ENCODE measurements at regions not wholly inside any gene's neighbourhood (a gene's known extent, or its start where the extent isn't known, plus 50 kb on each side); places are given as distances from the start of the nearest gene placed in this dataset.

DNA sequence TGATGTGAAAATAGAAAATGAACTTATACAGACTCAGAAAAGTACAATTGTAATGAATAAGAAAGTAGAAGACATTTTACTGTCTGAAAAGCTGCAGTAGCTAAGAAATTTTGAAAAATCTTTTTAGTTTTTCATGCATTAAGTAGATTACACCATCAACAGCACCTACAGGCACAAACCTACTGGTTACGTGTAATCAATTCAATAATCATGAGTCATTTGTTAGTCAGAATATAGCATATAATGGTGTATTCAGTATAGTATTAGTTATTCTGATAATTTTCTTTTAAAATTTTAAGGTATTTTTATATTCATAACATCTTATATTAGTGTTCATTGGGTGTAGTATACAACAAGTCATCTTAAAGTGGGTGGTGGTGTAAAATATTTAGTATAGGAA is 550.5 kb upstream of the GBE1 start:
- CTCF ChIA-PET, result no interaction called here
- DNase-seq (ENCODE audit: extremely low spot score), result no peak
- POLR2A ChIA-PET, result no interaction called here
- TF ChIP-seq, protein P1, sequence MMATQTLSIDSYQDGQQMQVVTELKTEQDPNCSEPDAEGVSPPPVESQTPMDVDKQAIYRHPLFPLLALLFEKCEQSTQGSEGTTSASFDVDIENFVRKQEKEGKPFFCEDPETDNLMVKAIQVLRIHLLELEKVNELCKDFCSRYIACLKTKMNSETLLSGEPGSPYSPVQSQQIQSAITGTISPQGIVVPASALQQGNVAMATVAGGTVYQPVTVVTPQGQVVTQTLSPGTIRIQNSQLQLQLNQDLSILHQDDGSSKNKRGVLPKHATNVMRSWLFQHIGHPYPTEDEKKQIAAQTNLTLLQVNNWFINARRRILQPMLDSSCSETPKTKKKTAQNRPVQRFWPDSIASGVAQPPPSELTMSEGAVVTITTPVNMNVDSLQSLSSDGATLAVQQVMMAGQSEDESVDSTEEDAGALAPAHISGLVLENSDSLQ (IDR thresholded peaks at IDR 0.05), result no peak
- TF ChIP-seq FOXK2 (IDR thresholded peaks at IDR 0.05), result no peak
- TF ChIP-seq ARNT (IDR thresholded peaks at IDR 0.05), result no peak
- TF ChIP-seq SP1 (IDR thresholded peaks at IDR 0.05), result no peak
- TF ChIP-seq L3MBTL2 (conservative IDR thresholded peaks at IDR 0.05), result no peak
- TF ChIP-seq TARDBP (IDR thresholded peaks at IDR 0.05), result no peak
- TF ChIP-seq SUZ12 (IDR thresholded peaks at IDR 0.05), result no peak
- no peak for TF ChIP-seq FOXA1 (IDR thresholded peaks at IDR 0.05)
- TF ChIP-seq FOXM1 (IDR thresholded peaks at IDR 0.05; ENCODE audit: borderline replicate concordance), result no peak
- TF ChIP-seq BHLHE40 (IDR thresholded peaks at IDR 0.05; ENCODE audit: borderline replicate concordance), result no peak
- TF ChIP-seq ELF4 (IDR thresholded peaks at IDR 0.05), result no peak
- TF ChIP-seq LEF1 (IDR thresholded peaks at IDR 0.05; ENCODE audit: borderline replicate concordance), result no peak
- no peak for TF ChIP-seq ZNF384 (IDR thresholded peaks at IDR 0.05)
- no peak for TF ChIP-seq HDGF (IDR thresholded peaks at IDR 0.05; ENCODE audit: borderline replicate concordance)
- no peak for TF ChIP-seq CTBP1 (IDR thresholded peaks at IDR 0.05; ENCODE audit: borderline replicate concordance)

DNA sequence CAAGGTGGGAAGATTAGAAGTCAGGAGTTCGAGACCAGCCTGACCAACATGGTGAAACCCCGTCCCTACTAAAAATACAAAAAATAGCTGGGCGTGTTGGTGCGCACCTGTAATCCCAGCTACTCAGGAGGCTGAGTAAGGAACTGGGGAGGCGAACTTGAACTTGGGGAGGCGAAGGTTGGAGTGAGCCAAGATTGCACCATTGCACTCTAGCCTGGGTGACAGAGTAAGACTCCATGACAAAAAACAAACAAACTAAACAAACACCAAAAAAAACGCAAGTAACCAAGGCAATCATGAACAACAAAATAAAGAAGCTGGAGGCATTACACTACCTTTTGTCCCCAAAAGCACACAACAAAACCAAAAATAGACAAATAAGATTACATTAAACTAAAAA is 547.3 kb upstream of the GBE1 start:
- ChIA-PET CTCF (interaction anchor here (0.5 kb wide), 1 partner anchor 31 kb away, joined by 4 read pairs; no protein-coding TSS in a partner anchor), POLR2A (no interaction called here)

DNA sequence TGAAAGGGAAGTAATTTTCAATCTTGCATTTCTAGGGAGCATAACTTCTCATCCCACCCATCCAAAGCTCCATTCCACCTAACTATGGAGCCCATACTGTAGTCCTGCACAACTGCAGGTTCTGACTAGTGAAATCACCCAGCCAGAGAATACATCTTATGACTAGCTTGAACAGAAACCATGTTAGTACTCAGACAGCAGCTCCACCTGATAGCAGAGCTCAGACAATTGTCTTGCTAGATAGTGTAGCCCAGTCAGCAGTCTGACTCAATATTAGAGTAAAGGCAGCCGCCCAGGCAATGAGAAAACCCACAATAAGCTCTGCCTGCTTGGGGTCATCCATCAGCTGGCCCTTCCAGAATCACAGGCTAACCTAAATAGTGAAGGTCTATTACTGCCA is 544.7 kb upstream of the GBE1 start:
- no peak for DNase-seq (ENCODE audit: extremely low spot score)
- POLR2A ChIA-PET, result no interaction called here
- no peak for TF ChIP-seq NFRKB (IDR thresholded peaks at IDR 0.05)
- TF ChIP-seq TARDBP (IDR thresholded peaks at IDR 0.05), result no peak
- TF ChIP-seq LEF1 (IDR thresholded peaks at IDR 0.05; ENCODE audit: borderline replicate concordance), result no peak
- no peak for TF ChIP-seq ZNF384 (IDR thresholded peaks at IDR 0.05)
- no peak for TF ChIP-seq FOXK2 (IDR thresholded peaks at IDR 0.05)
- no peak for TF ChIP-seq ARNT (IDR thresholded peaks at IDR 0.05)
- no peak for TF ChIP-seq L3MBTL2 (conservative IDR thresholded peaks at IDR 0.05)
- no peak for TF ChIP-seq SUZ12 (IDR thresholded peaks at IDR 0.05)
- TF ChIP-seq ELF4 (IDR thresholded peaks at IDR 0.05), result no peak
- no peak for TF ChIP-seq FOXA1 (IDR thresholded peaks at IDR 0.05)
- TF ChIP-seq CTBP1 (IDR thresholded peaks at IDR 0.05; ENCODE audit: borderline replicate concordance), result no peak
- TF ChIP-seq, protein P1 (IDR thresholded peaks at IDR 0.05), result no peak
- TF ChIP-seq SP1 (IDR thresholded peaks at IDR 0.05), result no peak
- TF ChIP-seq FOXM1 (IDR thresholded peaks at IDR 0.05; ENCODE audit: borderline replicate concordance), result no peak
- TF ChIP-seq BHLHE40 (IDR thresholded peaks at IDR 0.05; ENCODE audit: borderline replicate concordance), result no peak
- no peak for TF ChIP-seq HDGF (IDR thresholded peaks at IDR 0.05; ENCODE audit: borderline replicate concordance)
- CTCF ChIA-PET, result no interaction called here

More for the DNA sequence above, 547.3 kb upstream of the GBE1 start:
- TF ChIP-seq NFRKB (IDR thresholded peaks at IDR 0.05) (no peak), FOXM1 (IDR thresholded peaks at IDR 0.05; ENCODE audit: borderline replicate concordance) (no peak), FOXA1 (IDR thresholded peaks at IDR 0.05) (no peak), SP1 (IDR thresholded peaks at IDR 0.05) (no peak), L3MBTL2 (conservative IDR thresholded peaks at IDR 0.05) (no peak), CTBP1 (IDR thresholded peaks at IDR 0.05; ENCODE audit: borderline replicate concordance) (no peak), HDGF (IDR thresholded peaks at IDR 0.05; ENCODE audit: borderline replicate concordance) (no peak), LEF1 (IDR thresholded peaks at IDR 0.05; ENCODE audit: borderline replicate concordance) (no peak), SUZ12 (IDR thresholded peaks at IDR 0.05) (no peak), ARNT (IDR thresholded peaks at IDR 0.05) (no peak), BHLHE40 (IDR thresholded peaks at IDR 0.05; ENCODE audit: borderline replicate concordance) (no peak), TARDBP (IDR thresholded peaks at IDR 0.05) (no peak)
- TF ChIP-seq, protein P1 (IDR thresholded peaks at IDR 0.05), result no peak
- no peak for DNase-seq (ENCODE audit: extremely low spot score)

DNA sequence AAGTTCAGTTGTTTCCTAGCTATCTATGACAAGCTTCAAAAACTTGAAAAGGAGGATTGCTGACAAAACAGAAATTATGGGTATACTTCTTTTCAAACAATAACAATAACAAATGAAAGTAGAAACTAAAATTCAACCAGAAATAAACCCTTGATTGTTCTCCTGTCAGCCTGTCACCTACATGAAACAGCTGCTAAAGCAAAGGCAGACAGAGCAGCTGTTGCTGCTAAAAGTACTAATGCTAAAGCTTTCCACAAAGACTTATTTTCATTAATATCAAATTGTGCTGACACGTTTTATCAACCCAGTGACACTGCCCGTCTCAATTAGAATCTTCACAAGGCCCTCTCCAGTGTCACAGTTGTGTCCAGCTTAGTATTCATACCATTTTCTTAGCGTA is 533.2 kb upstream of the GBE1 start:
- POLR2A ChIA-PET, result no interaction called here
- no peak for DNase-seq (ENCODE audit: extremely low spot score)
- no peak for TF ChIP-seq FOXM1 (IDR thresholded peaks at IDR 0.05; ENCODE audit: borderline replicate concordance)
- TF ChIP-seq FOXA1 (IDR thresholded peaks at IDR 0.05), result no peak
- TF ChIP-seq LEF1 (IDR thresholded peaks at IDR 0.05; ENCODE audit: borderline replicate concordance), result no peak
- no peak for TF ChIP-seq HDGF (IDR thresholded peaks at IDR 0.05; ENCODE audit: borderline replicate concordance)
- TF ChIP-seq, protein P1 (IDR thresholded peaks at IDR 0.05), result no peak
- TF ChIP-seq BHLHE40 (IDR thresholded peaks at IDR 0.05; ENCODE audit: borderline replicate concordance), result no peak
- no peak for TF ChIP-seq NFRKB (IDR thresholded peaks at IDR 0.05)
- TF ChIP-seq ZNF384 (IDR thresholded peaks at IDR 0.05), result no peak
- TF ChIP-seq ARNT (IDR thresholded peaks at IDR 0.05), result no peak
- TF ChIP-seq L3MBTL2 (conservative IDR thresholded peaks at IDR 0.05), result no peak
- no peak for TF ChIP-seq CTBP1 (IDR thresholded peaks at IDR 0.05; ENCODE audit: borderline replicate concordance)
- TF ChIP-seq FOXK2 (IDR thresholded peaks at IDR 0.05), result no peak
- no peak for TF ChIP-seq TARDBP (IDR thresholded peaks at IDR 0.05)
- no peak for TF ChIP-seq SP1 (IDR thresholded peaks at IDR 0.05)
- TF ChIP-seq SUZ12 (IDR thresholded peaks at IDR 0.05), result no peak
- no peak for TF ChIP-seq ELF4 (IDR thresholded peaks at IDR 0.05)
- CTCF ChIA-PET, result no interaction called here

DNA sequence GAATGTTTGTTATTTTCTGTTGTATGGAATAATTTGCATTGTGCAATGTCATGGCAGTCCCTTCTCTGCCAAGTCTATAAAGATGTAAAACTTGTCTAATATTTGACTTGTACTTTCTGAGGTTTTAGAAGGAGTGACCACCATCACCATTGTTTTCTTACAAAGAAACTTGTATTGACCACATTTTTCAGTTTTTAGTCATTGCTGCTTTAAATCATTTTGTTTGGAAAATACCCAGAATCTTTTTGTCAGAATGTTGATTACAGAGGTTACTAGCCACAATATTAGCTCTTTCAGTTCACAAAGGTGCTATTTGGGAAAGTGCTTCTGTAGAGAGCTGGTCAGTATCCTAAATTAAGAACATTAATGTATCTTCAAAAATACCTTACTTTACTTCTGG is 532.4 kb upstream of the GBE1 start:
- ChIA-PET CTCF (no interaction called here), POLR2A (no interaction called here)
- TF ChIP-seq SUZ12 (IDR thresholded peaks at IDR 0.05), result no peak
- no peak for TF ChIP-seq HDGF (IDR thresholded peaks at IDR 0.05; ENCODE audit: borderline replicate concordance)
- TF ChIP-seq ZNF384 (IDR thresholded peaks at IDR 0.05), result no peak
- TF ChIP-seq L3MBTL2 (conservative IDR thresholded peaks at IDR 0.05), result no peak
- no peak for TF ChIP-seq BHLHE40 (IDR thresholded peaks at IDR 0.05; ENCODE audit: borderline replicate concordance)
- TF ChIP-seq SP1 (IDR thresholded peaks at IDR 0.05), result no peak
- TF ChIP-seq FOXM1 (IDR thresholded peaks at IDR 0.05; ENCODE audit: borderline replicate concordance), result no peak
- TF ChIP-seq LEF1 (IDR thresholded peaks at IDR 0.05; ENCODE audit: borderline replicate concordance), result no peak
- TF ChIP-seq FOXA1 (IDR thresholded peaks at IDR 0.05), result no peak
- TF ChIP-seq TARDBP (IDR thresholded peaks at IDR 0.05), result no peak
- no peak for TF ChIP-seq ARNT (IDR thresholded peaks at IDR 0.05)
- TF ChIP-seq ELF4 (IDR thresholded peaks at IDR 0.05), result no peak
- no peak for TF ChIP-seq FOXK2 (IDR thresholded peaks at IDR 0.05)
- DNase-seq (ENCODE audit: extremely low spot score), result no peak

Data from HEK293T (cell line).